ENCODE measurements at regions not wholly inside any gene's neighbourhood (a gene's known extent, or its start where the extent isn't known, plus 50 kb on each side); places are given as distances from the start of the nearest gene placed in this dataset.

DNA sequence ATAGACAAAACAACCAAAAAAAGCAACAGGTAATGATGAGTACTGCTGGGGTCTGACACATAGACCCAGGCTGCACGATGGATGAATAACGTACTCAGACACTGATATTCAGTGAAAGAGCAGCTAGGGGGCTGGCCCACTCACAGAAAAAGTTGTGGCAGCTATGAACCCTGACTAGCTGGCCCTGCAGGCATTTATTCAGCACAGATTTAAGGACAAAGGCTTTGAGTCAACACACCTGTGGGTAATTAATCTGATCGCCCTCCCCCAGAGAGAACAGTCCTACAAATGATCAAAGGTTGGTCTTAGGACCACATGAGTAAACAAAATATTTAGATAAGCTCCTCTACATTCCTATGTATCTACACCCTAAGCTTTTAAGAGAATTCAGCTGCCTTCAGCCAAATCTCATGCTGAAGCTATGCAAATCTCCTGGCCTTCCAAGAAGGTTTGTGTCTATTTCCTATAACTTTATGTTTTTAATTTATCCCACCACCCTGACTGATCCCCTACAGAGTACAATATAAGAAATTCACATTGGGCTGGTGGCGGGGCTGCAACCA, 81.7 kb upstream of the NXT1 start:
- TF ChIP-seq, protein P1, sequence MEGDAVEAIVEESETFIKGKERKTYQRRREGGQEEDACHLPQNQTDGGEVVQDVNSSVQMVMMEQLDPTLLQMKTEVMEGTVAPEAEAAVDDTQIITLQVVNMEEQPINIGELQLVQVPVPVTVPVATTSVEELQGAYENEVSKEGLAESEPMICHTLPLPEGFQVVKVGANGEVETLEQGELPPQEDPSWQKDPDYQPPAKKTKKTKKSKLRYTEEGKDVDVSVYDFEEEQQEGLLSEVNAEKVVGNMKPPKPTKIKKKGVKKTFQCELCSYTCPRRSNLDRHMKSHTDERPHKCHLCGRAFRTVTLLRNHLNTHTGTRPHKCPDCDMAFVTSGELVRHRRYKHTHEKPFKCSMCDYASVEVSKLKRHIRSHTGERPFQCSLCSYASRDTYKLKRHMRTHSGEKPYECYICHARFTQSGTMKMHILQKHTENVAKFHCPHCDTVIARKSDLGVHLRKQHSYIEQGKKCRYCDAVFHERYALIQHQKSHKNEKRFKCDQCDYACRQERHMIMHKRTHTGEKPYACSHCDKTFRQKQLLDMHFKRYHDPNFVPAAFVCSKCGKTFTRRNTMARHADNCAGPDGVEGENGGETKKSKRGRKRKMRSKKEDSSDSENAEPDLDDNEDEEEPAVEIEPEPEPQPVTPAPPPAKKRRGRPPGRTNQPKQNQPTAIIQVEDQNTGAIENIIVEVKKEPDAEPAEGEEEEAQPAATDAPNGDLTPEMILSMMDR (IDR thresholded peaks at IDR 0.05; ENCODE audit: insufficient read depth, low read length, poor library complexity, severe bottlenecking): no peak
- DNase-seq (ENCODE audit: extremely low read depth, insufficient read length): no peak

DNA sequence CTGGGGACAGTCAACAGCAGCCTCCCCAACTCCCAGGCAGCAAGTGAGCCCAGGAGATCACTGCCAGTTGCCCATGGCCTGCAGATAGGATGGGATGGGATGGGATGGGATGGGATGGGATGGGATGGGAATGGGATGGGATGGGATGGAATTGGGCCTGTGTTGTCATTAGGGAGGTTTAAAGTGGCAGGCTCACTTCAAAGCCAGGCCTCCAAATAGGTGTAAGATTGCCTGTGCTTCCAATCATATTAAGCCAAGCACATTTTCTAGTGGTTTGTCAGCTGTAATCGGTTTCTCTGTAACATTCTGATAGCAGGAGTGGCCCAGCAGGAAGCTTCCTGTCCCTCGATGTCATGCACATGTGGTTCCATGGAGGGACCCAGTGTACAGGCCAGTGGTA, 82.7 kb upstream of the NXT1 start:
- H3K27me3 ChIP-seq (replicated peaks; ENCODE audit: control insufficient read depth, insufficient read depth, low read length): no peaks in the 10 kb centered on the region; the same call in 1 of the 2 replicates
- H3K4me3 ChIP-seq (replicated peaks; ENCODE audit: low read depth, low read length): no peak overlapping the region
- no peaks in the 10 kb centered on the region for H3K36me3 ChIP-seq (ENCODE audit: control insufficient read depth, insufficient read depth, low read length)
- TF ChIP-seq, protein P1 (IDR thresholded peaks at IDR 0.05; ENCODE audit: insufficient read depth, low read length, poor library complexity, severe bottlenecking): no peak
- DNase-seq (ENCODE audit: extremely low read depth, insufficient read length): no peak

More for the DNA sequence above, 81.7 kb upstream of the NXT1 start:
- Histone ChIP-seq H3K4me3 (replicated peaks; ENCODE audit: low read depth, low read length) (no peak overlapping the region), H3K36me3 (ENCODE audit: control insufficient read depth, insufficient read depth, low read length) (no peaks in the 10 kb centered on the region), H3K27me3 (replicated peaks; ENCODE audit: control insufficient read depth, insufficient read depth, low read length) (no peaks in the 10 kb centered on the region; the same call in 1 of the 2 replicates)

DNA sequence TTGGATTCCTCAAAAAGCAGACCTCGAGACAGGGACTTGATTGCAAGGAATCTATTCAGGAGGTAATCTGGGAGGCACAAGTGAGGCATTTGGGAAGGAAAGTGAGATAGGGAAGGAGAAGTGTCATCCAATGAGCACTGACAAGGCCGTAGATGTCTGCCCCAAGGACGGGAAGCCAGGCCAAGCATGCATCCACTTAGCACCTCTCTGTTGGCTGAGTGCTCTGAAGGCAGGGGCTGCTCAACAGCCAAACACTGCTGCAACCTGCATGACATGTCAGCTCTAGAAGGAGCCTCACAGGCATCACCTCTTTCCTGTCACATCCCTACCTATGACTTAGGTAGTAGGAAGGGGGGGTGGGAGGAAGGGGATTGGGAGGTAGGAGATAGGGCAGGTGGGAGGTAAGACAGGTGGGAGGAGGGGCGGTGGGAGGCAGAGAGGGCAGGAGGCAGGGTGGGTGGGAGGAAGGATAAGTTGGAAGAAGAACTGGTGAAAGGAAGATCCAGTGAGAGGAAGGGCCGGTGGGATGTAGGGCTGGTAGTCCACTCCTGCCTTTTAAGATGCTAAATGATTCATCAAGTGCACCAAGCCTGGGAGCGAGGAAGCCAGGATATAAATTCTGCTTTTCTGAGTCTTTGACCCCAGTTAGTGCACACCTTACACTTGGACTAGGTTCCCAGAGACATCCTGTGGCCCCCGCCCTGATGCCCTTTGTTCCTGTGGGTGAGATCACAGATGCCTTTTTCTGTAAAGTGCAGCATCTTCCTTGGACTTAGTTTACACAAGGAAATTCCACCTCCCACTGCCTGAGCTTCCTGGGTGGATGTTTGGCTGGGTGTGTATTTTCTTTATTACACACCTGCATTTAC, 83.8 kb upstream of the NXT1 start:
- DNase-seq (ENCODE audit: extremely low read depth, insufficient read length): no peak
- H3K27me3 ChIP-seq (replicated peaks; ENCODE audit: control insufficient read depth, insufficient read depth, low read length): no peaks in the 10 kb centered on the region; the same call in 1 of the 2 replicates
- H3K36me3 ChIP-seq (ENCODE audit: control insufficient read depth, insufficient read depth, low read length): no peaks in the 10 kb centered on the region
- TF ChIP-seq, protein P1 (IDR thresholded peaks at IDR 0.05; ENCODE audit: insufficient read depth, low read length, poor library complexity, severe bottlenecking): no peak
- no peak overlapping the region for H3K4me3 ChIP-seq (replicated peaks; ENCODE audit: low read depth, low read length)

DNA sequence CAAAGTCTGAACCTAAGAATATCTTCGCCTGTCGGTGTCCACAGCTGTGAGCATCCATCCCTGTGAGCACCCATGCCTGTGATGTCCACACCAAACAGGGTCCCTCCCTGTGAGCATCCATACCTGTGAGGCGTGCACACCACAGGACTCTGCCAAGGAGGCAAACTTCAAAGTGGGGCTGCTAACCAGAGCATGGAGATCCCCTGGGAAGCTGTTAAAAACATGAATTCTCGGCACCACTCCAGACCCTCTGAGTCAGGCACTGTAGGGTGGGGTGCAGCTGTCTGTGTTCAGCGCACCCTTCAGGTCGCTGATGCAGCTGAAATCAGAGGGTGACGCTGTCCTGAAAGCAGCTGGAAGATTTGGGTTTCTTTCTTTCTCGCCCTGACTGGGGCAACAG, 85.4 kb upstream of the NXT1 start:
- no peaks in the 10 kb centered on the region for H3K36me3 ChIP-seq (ENCODE audit: control insufficient read depth, insufficient read depth, low read length)
- TF ChIP-seq, protein P1 (IDR thresholded peaks at IDR 0.05; ENCODE audit: insufficient read depth, low read length, poor library complexity, severe bottlenecking): no peak
- DNase-seq (ENCODE audit: extremely low read depth, insufficient read length): no peak
- H3K27me3 ChIP-seq (replicated peaks; ENCODE audit: control insufficient read depth, insufficient read depth, low read length): no peaks in the 10 kb centered on the region; the same call in 1 of the 2 replicates
- no peak overlapping the region for H3K4me3 ChIP-seq (replicated peaks; ENCODE audit: low read depth, low read length)

DNA sequence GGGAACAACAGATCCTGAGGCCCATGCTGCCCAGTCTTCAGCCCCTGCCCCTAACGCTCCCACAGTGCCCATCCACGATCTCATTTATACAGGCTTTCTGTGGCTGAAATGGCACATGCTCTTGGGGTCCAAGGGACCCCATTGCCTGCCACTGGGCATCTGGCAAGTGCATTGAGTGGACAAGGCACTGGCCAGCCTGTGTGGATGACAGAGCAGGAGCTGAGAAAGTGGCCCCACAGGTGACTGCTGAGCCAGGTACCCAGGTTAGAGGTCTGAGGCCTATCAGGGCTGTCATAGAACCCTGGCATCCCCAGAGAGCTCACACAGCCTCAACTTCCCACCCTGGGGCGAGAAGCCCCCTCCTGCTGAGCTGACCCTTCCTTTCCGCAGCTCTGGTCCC, 86.0 kb upstream of the NXT1 start:
- H3K36me3 ChIP-seq (ENCODE audit: control insufficient read depth, insufficient read depth, low read length): no peaks in the 10 kb centered on the region
- DNase-seq (ENCODE audit: extremely low read depth, insufficient read length): no peak
- no peak overlapping the region for H3K4me3 ChIP-seq (replicated peaks; ENCODE audit: low read depth, low read length)
- H3K27me3 ChIP-seq (replicated peaks; ENCODE audit: control insufficient read depth, insufficient read depth, low read length): no peaks in the 10 kb centered on the region; the same call in 1 of the 2 replicates
- TF ChIP-seq, protein P1 (IDR thresholded peaks at IDR 0.05; ENCODE audit: insufficient read depth, low read length, poor library complexity, severe bottlenecking): no peak
